ENCODE measurements at regions not wholly inside any gene's neighbourhood (a gene's known extent, or its start where the extent isn't known, plus 50 kb on each side); places are given as distances from the start of the nearest gene placed in this dataset.
A peak's percentile ranks its signal among the peaks of the same experiment; 100 is the strongest.

- no peak overlapping the region for H4K8ac ChIP-seq (ENCODE audit: low read depth, low read length)
- H2BK12ac ChIP-seq (ENCODE audit: low read length): no peak overlapping the region
- no peak overlapping the region for H2BK120ac ChIP-seq (ENCODE audit: insufficient read depth, low read length, poor library complexity)
- H3K18ac ChIP-seq (ENCODE audit: low read length): no peak overlapping the region
- H3K14ac ChIP-seq (ENCODE audit: low read length): no peak overlapping the region
- H3K79me1 ChIP-seq (ENCODE audit: low read length): no peaks in the 10 kb centered on the region
- H2AK5ac ChIP-seq (ENCODE audit: low read length): no peak overlapping the region
- H3K23ac ChIP-seq (ENCODE audit: low read length): no peak overlapping the region
- H3K27ac ChIP-seq (ENCODE audit: low read depth, low read length): no peak overlapping the region
- no peak for DNase-seq
- no peak overlapping the region for H2BK5ac ChIP-seq (ENCODE audit: low read depth, low read length, poor library complexity)
- no peaks in the 10 kb centered on the region for H3K27me3 ChIP-seq (ENCODE audit: insufficient read depth, low read length)
- H3K79me2 ChIP-seq (ENCODE audit: control insufficient read depth, insufficient read depth, low read length, poor library complexity): no peaks in the 10 kb centered on the region
- H3K9me3 ChIP-seq (ENCODE audit: insufficient read depth, low read depth, low read length): no peaks in the 10 kb centered on the region
- no peak overlapping the region for H3K4ac ChIP-seq (ENCODE audit: low read depth, low read length)
- H3K4me2 ChIP-seq (ENCODE audit: low read length): no peak overlapping the region
- H2AFZ ChIP-seq (ENCODE audit: insufficient read depth, low read length, poor library complexity): no peak overlapping the region
- H3K9ac ChIP-seq (ENCODE audit: low read length): no peak overlapping the region
- H3K4me1 ChIP-seq (ENCODE audit: control insufficient read depth in 1 of 2, insufficient read depth in 2 of 2, low read length in 2 of 2): peaks cover 0 to 3% of the 10 kb centered on the region in 2 experiments
- H4K91ac ChIP-seq (ENCODE audit: low read depth, low read length): no peak overlapping the region
- no peak overlapping the region for H3K4me3 ChIP-seq (ENCODE audit: low read depth, low read length)
- no peaks in the 10 kb centered on the region for H3K36me3 ChIP-seq (ENCODE audit: control insufficient read depth in 1 of 2, insufficient read depth in 2 of 2, low read length in 2 of 2)
- WGBS (ENCODE audit: extremely low coverage, insufficient coverage, insufficient read length): no CpG with 5 or more reads among the region's 4 CpGs
- H4K12ac ChIP-seq (ENCODE audit: low read depth, low read length): no peak overlapping the region
These were observed 292.6 kb upstream of the PLET1 start for GRCh38 chr11:112553205-112553731.

- Histone ChIP-seq H4K91ac (ENCODE audit: low read depth, low read length) (no peak overlapping the region), H2AFZ (ENCODE audit: insufficient read depth, low read length, poor library complexity) (no peak overlapping the region), H4K8ac (ENCODE audit: low read depth, low read length) (no peak overlapping the region), H3K18ac (ENCODE audit: low read length) (no peak overlapping the region), H3K9ac (ENCODE audit: low read length) (no peak overlapping the region), H3K79me2 (ENCODE audit: control insufficient read depth, insufficient read depth, low read length, poor library complexity) (no peaks in the 10 kb centered on the region), H3K4ac (ENCODE audit: low read depth, low read length) (no peak overlapping the region), H3K4me2 (ENCODE audit: low read length) (no peak overlapping the region), H3K4me1 (ENCODE audit: control insufficient read depth in 1 of 2, insufficient read depth in 2 of 2, low read length in 2 of 2) (peaks cover 0 to 3% of the 10 kb centered on the region in 2 experiments), H3K36me3 (ENCODE audit: control insufficient read depth in 1 of 2, insufficient read depth in 2 of 2, low read length in 2 of 2) (no peaks in the 10 kb centered on the region), H3K23ac (ENCODE audit: low read length) (no peak overlapping the region), H4K12ac (ENCODE audit: low read depth, low read length) (no peak overlapping the region), H3K27me3 (ENCODE audit: insufficient read depth, low read length) (no peaks in the 10 kb centered on the region), H3K9me3 (ENCODE audit: insufficient read depth, low read depth, low read length) (no peaks in the 10 kb centered on the region), H2BK120ac (ENCODE audit: insufficient read depth, low read length, poor library complexity) (no peak overlapping the region), H3K14ac (ENCODE audit: low read length) (no peak overlapping the region), H2AK5ac (ENCODE audit: low read length) (no peak overlapping the region), H3K79me1 (ENCODE audit: low read length) (no peaks in the 10 kb centered on the region), H3K4me3 (ENCODE audit: low read depth, low read length) (no peak overlapping the region), H3K27ac (ENCODE audit: low read depth, low read length) (no peak overlapping the region), H2BK5ac (ENCODE audit: low read depth, low read length, poor library complexity) (no peak overlapping the region), H2BK12ac (ENCODE audit: low read length) (no peak overlapping the region)
- WGBS (ENCODE audit: extremely low coverage, insufficient coverage, insufficient read length): no CpG with 5 or more reads among the region's 4 CpGs
- no peak for DNase-seq
These were observed 293.9 kb upstream of the PLET1 start for GRCh38 chr11:112554586-112554985.

GRCh38 chr11:112555491-112556364 lies 295.1 kb upstream of the PLET1 start:
- Histone ChIP-seq H3K18ac (ENCODE audit: low read length) (no peak overlapping the region), H2AFZ (ENCODE audit: insufficient read depth, low read length, poor library complexity) (no peak overlapping the region), H3K14ac (ENCODE audit: low read length) (no peak overlapping the region), H2BK12ac (ENCODE audit: low read length) (no peak overlapping the region), H3K79me1 (ENCODE audit: low read length) (no peaks in the 10 kb centered on the region), H3K9ac (ENCODE audit: low read length) (peak overlapping the region; percentile 54), H3K23ac (ENCODE audit: low read length) (no peak overlapping the region), H2BK5ac (ENCODE audit: low read depth, low read length, poor library complexity) (no peak overlapping the region), H3K4ac (ENCODE audit: low read depth, low read length) (no peak overlapping the region), H2BK120ac (ENCODE audit: insufficient read depth, low read length, poor library complexity) (no peak overlapping the region), H4K8ac (ENCODE audit: low read depth, low read length) (no peak overlapping the region), H3K4me1 (ENCODE audit: control insufficient read depth in 1 of 2, insufficient read depth in 2 of 2, low read length in 2 of 2) (peaks cover 0 to 3% of the 10 kb centered on the region in 2 experiments), H3K27ac (ENCODE audit: low read depth, low read length) (no peak overlapping the region), H3K79me2 (ENCODE audit: control insufficient read depth, insufficient read depth, low read length, poor library complexity) (no peaks in the 10 kb centered on the region), H4K12ac (ENCODE audit: low read depth, low read length) (no peak overlapping the region), H3K4me3 (ENCODE audit: low read depth, low read length) (no peak overlapping the region), H4K91ac (ENCODE audit: low read depth, low read length) (no peak overlapping the region), H2AK5ac (ENCODE audit: low read length) (no peak overlapping the region), H3K9me3 (ENCODE audit: insufficient read depth, low read depth, low read length) (no peaks in the 10 kb centered on the region), H3K4me2 (ENCODE audit: low read length) (no peak overlapping the region), H3K36me3 (ENCODE audit: control insufficient read depth in 1 of 2, insufficient read depth in 2 of 2, low read length in 2 of 2) (no peaks in the 10 kb centered on the region), H3K27me3 (ENCODE audit: insufficient read depth, low read length) (no peaks in the 10 kb centered on the region)
- peak; percentile 59 to 75 for DNase-seq
- no CpG with 5 or more reads among the region's 10 CpGs for WGBS (ENCODE audit: extremely low coverage, insufficient coverage, insufficient read length)

- Histone ChIP-seq H3K4me1 (ENCODE audit: control insufficient read depth in 1 of 2, insufficient read depth in 2 of 2, low read length in 2 of 2) (peaks cover 0 to 3% of the 10 kb centered on the region in 2 experiments), H3K23ac (ENCODE audit: low read length) (no peak overlapping the region), H4K12ac (ENCODE audit: low read depth, low read length) (no peak overlapping the region), H4K8ac (ENCODE audit: low read depth, low read length) (no peak overlapping the region), H2AFZ (ENCODE audit: insufficient read depth, low read length, poor library complexity) (no peak overlapping the region), H3K79me2 (ENCODE audit: control insufficient read depth, insufficient read depth, low read length, poor library complexity) (no peaks in the 10 kb centered on the region), H3K9me3 (ENCODE audit: insufficient read depth, low read depth, low read length) (no peaks in the 10 kb centered on the region), H3K27me3 (ENCODE audit: insufficient read depth, low read length) (no peaks in the 10 kb centered on the region), H3K9ac (ENCODE audit: low read length) (no peak overlapping the region), H3K14ac (ENCODE audit: low read length) (no peak overlapping the region), H3K4me2 (ENCODE audit: low read length) (no peak overlapping the region), H3K18ac (ENCODE audit: low read length) (no peak overlapping the region), H3K36me3 (ENCODE audit: control insufficient read depth in 1 of 2, insufficient read depth in 2 of 2, low read length in 2 of 2) (no peaks in the 10 kb centered on the region), H2BK120ac (ENCODE audit: insufficient read depth, low read length, poor library complexity) (no peak overlapping the region), H3K4me3 (ENCODE audit: low read depth, low read length) (no peak overlapping the region), H4K91ac (ENCODE audit: low read depth, low read length) (no peak overlapping the region), H2BK12ac (ENCODE audit: low read length) (no peak overlapping the region), H3K79me1 (ENCODE audit: low read length) (no peaks in the 10 kb centered on the region), H3K4ac (ENCODE audit: low read depth, low read length) (no peak overlapping the region), H2BK5ac (ENCODE audit: low read depth, low read length, poor library complexity) (no peak overlapping the region), H2AK5ac (ENCODE audit: low read length) (no peak overlapping the region), H3K27ac (ENCODE audit: low read depth, low read length) (no peak overlapping the region)
- no CpG with 5 or more reads among the region's 7 CpGs for WGBS (ENCODE audit: extremely low coverage, insufficient coverage, insufficient read length)
- peak; percentile 28 to 61 for DNase-seq
These were observed 298.0 kb upstream of the PLET1 start for GRCh38 chr11:112558691-112559090.

Data from trophoblast cell (in vitro differentiated cells and primary cell).